Left lung (tissue), 4 donors: ENCODE measurements at regions not wholly inside any gene's neighbourhood (a gene's known extent, or its start where the extent isn't known, plus 50 kb on each side); places are given as distances from the start of the nearest gene placed in this dataset.
"Not testable (repeated sequence)": the region's sequence is repeated elsewhere in the genome, so short reads cannot be mapped to it uniquely, and the experiment has no call there.

Source experiments
- ATAC-seq: fragments of 200-7000 bp; cut with Tn5 transposase; one replicate; pipeline ENCODE4 v1.9.1; 2020; ENCODE audit warnings: moderate library complexity
- DNase-seq, 4 donors: peaks; one replicate each; pipeline ENCODE4 v3.0.0-alpha.2; 2013 to 2020
- H3K27ac ChIP-seq, 2 donors: fragments of 200-600 bp; sonication (generic) in 1 of 2; one replicate each; pipeline versions ENCODE4 v1.5.0 to v1.8.0; 2020 to 2021
- H3K27me3 ChIP-seq, 2 donors: fragments of 200-600 bp; sonication (generic) in 1 of 2; one replicate each; pipeline versions ENCODE4 v1.5.0 to v1.8.0; 2020 to 2021
- H3K36me3 ChIP-seq, 2 donors: fragments of 200-600 bp; sonication (generic) in 1 of 2; one replicate each; pipeline versions ENCODE4 v1.5.0 to v1.8.0; 2020 to 2021
- H3K4me1 ChIP-seq, 2 donors: fragments of 200-600 bp; one replicate each; pipeline ENCODE4 v1.8.0; 2021
- H3K4me3 ChIP-seq, 2 donors: fragments of 200-600 bp; sonication (generic) in 1 of 2; one replicate each; pipeline versions ENCODE4 v1.5.0 to v1.8.0; 2020 to 2021; ENCODE audit warnings: mild to moderate bottlenecking in 1 of 2
- H3K9me3 ChIP-seq, 2 donors: fragments of 200-600 bp; sonication (generic) in 1 of 2; one replicate each; pipeline versions ENCODE4 v1.5.0 to v1.8.0; 2020 to 2021
- intact Hi-C, 2 donors: fragments of 100-400 bp; cut with DNase I; formaldehyde crosslinking; loops; one replicate each; pipeline versions ENCODE4 v1.11.2 to v1.14.2; 2022
- TF ChIP-seq, protein P1 (sequence below), 2 donors: fragments of 200-600 bp; sonication (generic) in 1 of 2; IDR thresholded peaks; one replicate each; pipeline versions ENCODE4 v1.5.0 to v1.8.0; 2021; ENCODE audit warnings: antibody characterized with exemption in 2 of 2
- donor health status: DM: no; HTN: yes; CAD: no.
- donor health status: DM: no; HTN: no; CAD: no.

DNA sequence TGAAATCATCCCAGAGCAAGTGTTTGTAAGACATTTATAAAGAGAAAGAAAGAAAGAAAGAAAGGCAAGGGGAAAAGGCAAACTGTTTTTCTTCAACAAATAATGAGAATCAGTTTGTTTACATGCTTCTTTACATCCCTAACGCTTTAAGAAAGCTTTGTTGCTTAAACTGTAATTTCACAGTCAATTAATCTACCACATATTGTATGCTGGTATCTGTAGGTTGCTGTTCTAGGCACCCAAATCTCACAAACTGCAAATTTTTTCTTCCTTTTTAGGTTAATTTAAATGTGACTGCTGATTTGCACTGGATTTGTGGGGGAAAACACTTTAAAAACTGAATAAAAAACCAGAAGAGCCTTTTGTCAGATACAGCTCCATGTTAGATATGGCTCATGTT is 384.2 kb downstream of the ATP23 start:
- H3K4me1 ChIP-seq, result no peaks in the 10 kb centered on the region
- ATAC-seq (no peak), DNase-seq (no peak)
- H3K9me3 ChIP-seq, result no peaks in the 10 kb centered on the region
- H3K4me3 ChIP-seq, result no peak overlapping the region
- intact Hi-C loops, result no loop called here
- no peak overlapping the region for H3K27ac ChIP-seq
- H3K27me3 ChIP-seq, result no peaks in the 10 kb centered on the region
- no peaks in the 10 kb centered on the region for H3K36me3 ChIP-seq
- TF ChIP-seq, protein P1, sequence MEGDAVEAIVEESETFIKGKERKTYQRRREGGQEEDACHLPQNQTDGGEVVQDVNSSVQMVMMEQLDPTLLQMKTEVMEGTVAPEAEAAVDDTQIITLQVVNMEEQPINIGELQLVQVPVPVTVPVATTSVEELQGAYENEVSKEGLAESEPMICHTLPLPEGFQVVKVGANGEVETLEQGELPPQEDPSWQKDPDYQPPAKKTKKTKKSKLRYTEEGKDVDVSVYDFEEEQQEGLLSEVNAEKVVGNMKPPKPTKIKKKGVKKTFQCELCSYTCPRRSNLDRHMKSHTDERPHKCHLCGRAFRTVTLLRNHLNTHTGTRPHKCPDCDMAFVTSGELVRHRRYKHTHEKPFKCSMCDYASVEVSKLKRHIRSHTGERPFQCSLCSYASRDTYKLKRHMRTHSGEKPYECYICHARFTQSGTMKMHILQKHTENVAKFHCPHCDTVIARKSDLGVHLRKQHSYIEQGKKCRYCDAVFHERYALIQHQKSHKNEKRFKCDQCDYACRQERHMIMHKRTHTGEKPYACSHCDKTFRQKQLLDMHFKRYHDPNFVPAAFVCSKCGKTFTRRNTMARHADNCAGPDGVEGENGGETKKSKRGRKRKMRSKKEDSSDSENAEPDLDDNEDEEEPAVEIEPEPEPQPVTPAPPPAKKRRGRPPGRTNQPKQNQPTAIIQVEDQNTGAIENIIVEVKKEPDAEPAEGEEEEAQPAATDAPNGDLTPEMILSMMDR (IDR thresholded peaks at IDR 0.05), result no peak

DNA sequence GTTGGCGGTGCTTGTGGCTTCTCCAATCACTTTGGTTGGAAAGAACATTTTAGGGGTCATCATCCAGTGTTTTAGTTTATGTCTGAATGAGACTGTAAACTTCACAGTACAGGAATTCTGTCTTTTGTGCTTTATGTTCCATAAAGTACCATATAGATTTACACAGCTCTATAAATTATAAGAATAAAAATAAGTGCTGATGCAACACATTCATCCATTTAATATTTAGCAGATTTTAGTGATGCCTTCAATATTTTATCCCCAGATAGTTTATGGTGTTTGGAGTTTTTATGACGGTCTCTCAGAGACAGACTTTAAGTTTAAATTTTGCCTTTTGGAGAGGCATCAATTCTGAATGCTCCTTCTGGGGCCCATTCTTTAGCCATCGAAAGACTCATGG is 385.2 kb downstream of the ATP23 start:
- Histone ChIP-seq H3K27me3 (no peaks in the 10 kb centered on the region), H3K36me3 (no peaks in the 10 kb centered on the region), H3K9me3 (no peaks in the 10 kb centered on the region), H3K27ac (no peak overlapping the region), H3K4me1 (no peaks in the 10 kb centered on the region), H3K4me3 (no peak overlapping the region)
- TF ChIP-seq, protein P1 (IDR thresholded peaks at IDR 0.05), result no peak
- DNase-seq (no peak), ATAC-seq (no peak)
- intact Hi-C loops, result no loop called here

DNA sequence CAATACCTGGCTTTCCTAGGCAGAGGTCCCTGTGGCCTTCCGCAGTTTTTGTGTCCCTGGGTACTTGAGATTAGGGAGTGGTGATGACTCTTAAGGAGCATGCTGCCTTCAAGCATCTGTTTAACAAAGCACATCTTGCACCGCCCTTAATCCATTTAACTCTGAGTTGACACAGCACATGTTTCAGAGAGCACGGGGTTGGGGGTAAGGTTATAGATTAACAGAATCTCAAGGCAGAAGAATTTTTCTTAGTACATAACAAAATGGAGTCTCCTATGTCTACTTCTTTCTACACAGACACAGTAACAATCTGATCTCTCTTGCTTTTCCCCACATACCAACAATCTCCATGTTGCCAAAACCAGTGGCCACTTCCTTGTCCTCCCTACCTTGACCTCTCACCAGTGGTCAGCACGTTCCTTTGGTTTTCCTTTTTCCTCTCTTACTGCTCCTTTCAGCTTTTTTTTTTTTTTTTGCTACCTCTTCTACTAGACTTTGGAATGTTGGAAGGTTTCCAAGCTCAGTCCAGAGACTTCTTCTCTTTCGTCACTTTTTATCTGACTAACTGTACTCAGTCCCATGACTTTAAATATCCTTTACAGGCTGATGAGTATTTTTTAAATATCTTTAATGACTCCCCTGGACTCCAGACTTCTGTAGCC is 395.3 kb downstream of the ATP23 start:
- H3K4me1 ChIP-seq, H3K4me3 ChIP-seq, H3K27me3 ChIP-seq, intact Hi-C loops, H3K36me3 ChIP-seq, H3K9me3 ChIP-seq: not testable (repeated sequence)
- ATAC-seq, result peak; percentile 88
- DNase-seq, result peak in 2 of 4 donors; percentile 39 to 52
- H3K27ac ChIP-seq, result peak overlapping the region in 1 of 2 donors; percentile 61

DNA sequence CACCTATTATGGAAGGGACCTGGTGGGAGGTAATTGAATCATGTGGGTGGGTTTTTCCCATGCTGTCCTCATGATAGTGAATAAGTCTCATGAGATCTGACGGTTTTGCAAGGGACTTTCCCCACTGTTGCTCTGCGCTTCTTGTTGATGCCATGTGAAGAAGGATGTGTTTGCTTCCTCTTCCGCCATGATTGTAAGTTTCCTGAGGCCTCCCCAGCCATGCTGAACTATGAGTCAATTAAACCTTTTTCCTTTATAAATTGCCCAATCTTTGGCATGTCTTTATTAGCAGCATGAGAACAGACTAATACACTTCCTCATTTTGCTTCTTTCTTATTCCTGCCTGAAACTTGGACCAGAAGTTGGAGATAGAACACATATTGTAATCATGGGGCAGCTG is 396.2 kb downstream of the ATP23 start:
- H3K27ac ChIP-seq, result peak overlapping the region in 1 of 2 donors; percentile 61
- H3K36me3 ChIP-seq, ATAC-seq, intact Hi-C loops, H3K27me3 ChIP-seq, H3K4me3 ChIP-seq, H3K9me3 ChIP-seq, H3K4me1 ChIP-seq, DNase-seq: not testable (repeated sequence)

DNA sequence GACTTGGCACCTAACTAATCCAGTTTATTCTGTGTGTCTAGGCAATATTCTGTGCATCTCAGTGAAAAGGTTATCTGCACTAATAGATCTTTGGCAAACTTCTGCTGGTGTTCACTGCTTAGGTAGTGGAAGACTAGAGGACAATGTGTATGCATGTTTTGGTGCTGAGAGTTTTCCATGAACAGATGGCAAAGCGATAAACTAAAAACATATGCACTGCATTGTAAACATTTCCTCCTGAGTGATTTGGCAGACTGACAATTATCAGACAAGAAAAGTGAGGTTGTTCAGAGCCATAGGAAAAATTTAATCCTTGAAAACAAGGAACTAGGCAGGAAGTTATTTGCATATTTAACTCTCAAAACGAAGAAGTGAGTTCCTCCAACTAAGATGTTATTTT is 400.4 kb downstream of the ATP23 start:
- no peak overlapping the region for H3K4me3 ChIP-seq
- intact Hi-C loops, result no loop called here
- peaks cover 0 to 5% of the 10 kb centered on the region in 2 donors for H3K9me3 ChIP-seq
- H3K4me1 ChIP-seq, result no peaks in the 10 kb centered on the region
- H3K27ac ChIP-seq, result no peak overlapping the region
- no peaks in the 10 kb centered on the region for H3K36me3 ChIP-seq
- ATAC-seq (no peak), DNase-seq (peak in 2 of 4 donors; percentile 26 to 36)
- no peaks in the 10 kb centered on the region for H3K27me3 ChIP-seq
- TF ChIP-seq, protein P1 (IDR thresholded peaks at IDR 0.05), result no peak

DNA sequence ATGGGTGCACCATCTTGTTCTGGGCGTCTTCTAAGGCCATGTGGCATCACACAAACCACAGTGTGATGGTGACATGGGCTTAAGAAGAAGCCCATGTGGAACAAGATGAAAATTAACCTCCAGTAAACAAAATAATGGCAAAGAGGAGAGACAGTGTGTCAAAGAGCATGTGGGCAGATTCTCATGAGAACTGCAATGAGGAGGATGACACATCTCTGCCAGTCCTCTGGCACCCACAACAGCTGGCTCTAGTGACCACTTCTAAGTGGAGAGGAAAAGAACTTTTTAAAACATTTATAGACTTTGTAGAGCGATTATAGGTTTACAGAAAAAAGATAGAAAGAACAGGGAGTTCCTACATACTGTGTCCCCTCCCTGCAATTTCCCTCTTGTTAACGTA is 401.4 kb downstream of the ATP23 start:
- Histone ChIP-seq H3K4me1 (no peaks in the 10 kb centered on the region), H3K36me3 (no peaks in the 10 kb centered on the region), H3K4me3 (no peak overlapping the region), H3K27me3 (no peaks in the 10 kb centered on the region), H3K27ac (no peak overlapping the region), H3K9me3 (no peaks in the 10 kb centered on the region)
- DNase-seq (no peak), ATAC-seq (no peak)
- intact Hi-C loops, result no loop called here
- TF ChIP-seq, protein P1 (IDR thresholded peaks at IDR 0.05), result no peak
